HEK293 (cell line): ENCODE measurements at regions not wholly inside any gene's neighbourhood (a gene's known extent, or its start where the extent isn't known, plus 50 kb on each side); places are given as distances from the start of the nearest gene placed in this dataset.

ENCODE experiments used
- CTCF ChIA-PET: fragments of 350-600 bp; formaldehyde crosslinking; extraction: SDS; loops from one replicate; lab custom pipeline; 2021; ENCODE audit warnings: antibody characterized with exemption; lab: Yijun Ruan, JAX
- POLR2A ChIA-PET: fragments of 300-600 bp; formaldehyde crosslinking; extraction: SDS; loops from one replicate; lab custom pipeline; 2020; ENCODE audit warnings: antibody characterized with exemption, inconsistent platforms; lab: Yijun Ruan, JAX
- H3K27ac ChIP-seq: fragments of 200-500 bp; sonication (Bioruptor generic); 2 replicates; pipeline ENCODE4 v1.5.1; 2014; ENCODE audit warnings: low read depth, low read length, control low read depth, inconsistent platforms; ENCODE audit errors: extremely low read depth
- H3K36me3 ChIP-seq, 2 experiments: fragments of 200-500 bp in 1 of 2; sonication (Bioruptor generic) in 1 of 2; 1 replicate in 1 of 2; 2 replicates in 1 of 2; pipeline ENCODE4 v1.5.1; 2014 to 2017; ENCODE audit warnings: inconsistent platforms in 2 of 2, low read length in 2 of 2; ENCODE audit not compliant: control insufficient read depth in 2 of 2, insufficient read depth in 1 of 2
- H3K4me1 ChIP-seq: fragments of 200-500 bp; sonication (Bioruptor generic); 2 replicates; pipeline ENCODE4 v1.5.1; 2014; ENCODE audit warnings: mild to moderate bottlenecking, low read length, inconsistent platforms; ENCODE audit not compliant: control insufficient read depth, insufficient read depth
- H3K4me3 ChIP-seq: 2 replicates; pipeline ENCODE4 v1.5.1; 2011; ENCODE audit warnings: low read depth, mild to moderate bottlenecking, control low read depth, low read length, moderate library complexity
- H3K9me3 ChIP-seq: fragments of 200-500 bp; sonication (Bioruptor generic); 2 replicates; pipeline ENCODE4 v1.5.1; 2014; ENCODE audit warnings: low read depth, low read length, inconsistent platforms; ENCODE audit not compliant: control insufficient read depth, insufficient read depth
- HIC1 ChIP-seq: fragments of 450-650 bp; formaldehyde crosslinking; IDR thresholded peaks from 2 replicates; pipeline ENCODE4 v1.5.1; 2016; ENCODE audit warnings: missing biosample characterization, missing genetic modification characterization
- OSR2 ChIP-seq: fragments of 450-650 bp; formaldehyde crosslinking; IDR thresholded peaks from 2 replicates; pipeline ENCODE4 v1.5.1; 2016; ENCODE audit warnings: missing biosample characterization, missing genetic modification characterization
- ZNF10 ChIP-seq: fragments of 450-650 bp; formaldehyde crosslinking; IDR thresholded peaks from 2 replicates; pipeline ENCODE4 v1.5.1; 2017; ENCODE audit warnings: missing biosample characterization, missing genetic modification characterization
- ZNF112 ChIP-seq: fragments of 450-650 bp; formaldehyde crosslinking; IDR thresholded peaks from 2 replicates; pipeline ENCODE4 v1.5.0; 2017; ENCODE audit warnings: missing biosample characterization, missing genetic modification characterization
- ZNF132 ChIP-seq: fragments of 450-650 bp; formaldehyde crosslinking; IDR thresholded peaks from 2 replicates; pipeline ENCODE4 v1.5.1; 2017; ENCODE audit warnings: missing biosample characterization, missing genetic modification characterization, borderline replicate concordance
- ZNF133 ChIP-seq: fragments of 450-650 bp; formaldehyde crosslinking; IDR thresholded peaks from 2 replicates; pipeline ENCODE4 v1.5.1; 2016; ENCODE audit warnings: missing biosample characterization, missing genetic modification characterization
- ZNF140 ChIP-seq: fragments of 450-650 bp; formaldehyde crosslinking; IDR thresholded peaks from 2 replicates; pipeline ENCODE4 v1.5.1; 2016; ENCODE audit warnings: missing biosample characterization, missing genetic modification characterization
- ZNF2 ChIP-seq: fragments of 450-650 bp; formaldehyde crosslinking; IDR thresholded peaks from 2 replicates; pipeline ENCODE4 v1.5.1; 2016; ENCODE audit warnings: missing biosample characterization, missing genetic modification characterization
- ZNF223 ChIP-seq: fragments of 450-650 bp; formaldehyde crosslinking; IDR thresholded peaks from 2 replicates; pipeline ENCODE4 v1.5.1; 2016; ENCODE audit warnings: missing biosample characterization, missing genetic modification characterization
- ZNF335 ChIP-seq: fragments of 450-650 bp; formaldehyde crosslinking; conservative IDR thresholded peaks from 2 replicates; pipeline ENCODE4 v1.5.1; 2016; ENCODE audit warnings: missing biosample characterization, missing genetic modification characterization
- ZNF350 ChIP-seq: fragments of 450-650 bp; formaldehyde crosslinking; IDR thresholded peaks from 2 replicates; pipeline ENCODE4 v1.5.0; 2017; ENCODE audit warnings: missing biosample characterization, mild to moderate bottlenecking, missing genetic modification characterization
- ZNF501 ChIP-seq: fragments of 450-650 bp; formaldehyde crosslinking; IDR thresholded peaks from 2 replicates; pipeline ENCODE4 v1.5.1; 2016; ENCODE audit warnings: missing biosample characterization, missing genetic modification characterization
- ZNF530 ChIP-seq: fragments of 450-650 bp; formaldehyde crosslinking; IDR thresholded peaks from 2 replicates; pipeline ENCODE4 v1.5.1; 2016; ENCODE audit warnings: low read depth, missing biosample characterization, missing genetic modification characterization
- ZNF544 ChIP-seq: fragments of 450-650 bp; formaldehyde crosslinking; IDR thresholded peaks from 2 replicates; pipeline ENCODE4 v1.5.0; 2017; ENCODE audit warnings: missing biosample characterization, missing genetic modification characterization
- ZNF561 ChIP-seq: fragments of 450-650 bp; IDR thresholded peaks from 2 replicates; pipeline ENCODE4 v1.5.1; 2018; ENCODE audit warnings: missing biosample characterization, missing genetic modification characterization, borderline replicate concordance
- ZNF843 ChIP-seq: fragments of 450-650 bp; formaldehyde crosslinking; IDR thresholded peaks from 2 replicates; pipeline ENCODE4 v1.5.1; 2016; ENCODE audit warnings: missing biosample characterization, missing genetic modification characterization
- ZSCAN30 ChIP-seq: fragments of 450-650 bp; IDR thresholded peaks from 2 replicates; pipeline ENCODE4 v1.5.1; 2018; ENCODE audit warnings: missing biosample characterization, mild to moderate bottlenecking, missing genetic modification characterization, moderate library complexity
- TF ChIP-seq, protein P1 (sequence below): fragments of 450-650 bp; formaldehyde crosslinking; IDR thresholded peaks from 2 replicates; pipeline ENCODE4 v1.5.1; 2016; ENCODE audit warnings: missing biosample characterization, missing genetic modification characterization

GRCh38 chr12:91335699-91336098 lies 153.1 kb upstream of the DCN start:
- Histone ChIP-seq H3K36me3 (no peaks in the 10 kb centered on the region), H3K9me3 (no peaks in the 10 kb centered on the region), H3K27ac (no peak overlapping the region), H3K4me3 (no peak overlapping the region), H3K4me1 (no peaks in the 10 kb centered on the region)
- ChIA-PET CTCF (interaction anchor here (0.9 to 1.8 kb wide), 4 partner anchors 9 to 376 kb away, joined by 3 to 5 read pairs (median 4); no protein-coding TSS in a partner anchor), POLR2A (no interaction called here)
- no peak for TF ChIP-seq OSR2
- TF ChIP-seq ZNF112 (tag by site-specific recombination): no peak
- no peak for TF ChIP-seq ZNF843 (tag by site-specific recombination)

DNA sequence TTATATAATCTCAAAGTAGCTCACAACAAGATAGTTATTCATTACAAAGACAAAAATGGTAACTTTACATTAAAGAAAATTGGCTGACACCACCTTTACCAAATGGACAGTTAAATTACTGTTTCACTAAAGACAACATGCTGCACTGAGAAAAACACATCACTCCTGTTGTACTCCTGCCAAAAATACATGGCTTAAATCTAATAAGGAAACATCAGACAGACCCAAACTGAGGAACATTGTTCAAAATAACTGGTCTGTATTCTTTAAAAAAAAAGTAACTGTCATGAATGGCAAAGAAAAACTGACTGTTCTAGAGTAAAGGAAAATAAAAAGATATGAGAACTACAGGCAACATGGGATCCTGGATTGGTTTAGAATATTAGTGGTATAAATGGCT lies 151.3 kb upstream of the DCN start:
- TF ChIP-seq HIC1 (no peak), ZNF335 (tag by site-specific recombination) (no peak), ZNF223 (tag by site-specific recombination) (no peak)
- ChIA-PET CTCF (interaction anchor here (1.8 kb wide), 1 partner anchor 22 kb away, joined by 5 read pairs; no protein-coding TSS in a partner anchor), POLR2A (no interaction called here)
- H3K9me3 ChIP-seq: no peaks in the 10 kb centered on the region
- H3K36me3 ChIP-seq: no peaks in the 10 kb centered on the region
- H3K27ac ChIP-seq: no peak overlapping the region
- no peaks in the 10 kb centered on the region for H3K4me1 ChIP-seq
- H3K4me3 ChIP-seq: no peak overlapping the region

- ChIA-PET POLR2A (no interaction called here), CTCF (interaction anchor here (0.7 to 1.0 kb wide), 2 partner anchors 295 to 374 kb away, joined by 4 to 5 read pairs; no protein-coding TSS in a partner anchor)
- TF ChIP-seq ZNF10: no peak
These were observed 149.7 kb upstream of the DCN start for GRCh38 chr12:91332302-91332701.

DNA sequence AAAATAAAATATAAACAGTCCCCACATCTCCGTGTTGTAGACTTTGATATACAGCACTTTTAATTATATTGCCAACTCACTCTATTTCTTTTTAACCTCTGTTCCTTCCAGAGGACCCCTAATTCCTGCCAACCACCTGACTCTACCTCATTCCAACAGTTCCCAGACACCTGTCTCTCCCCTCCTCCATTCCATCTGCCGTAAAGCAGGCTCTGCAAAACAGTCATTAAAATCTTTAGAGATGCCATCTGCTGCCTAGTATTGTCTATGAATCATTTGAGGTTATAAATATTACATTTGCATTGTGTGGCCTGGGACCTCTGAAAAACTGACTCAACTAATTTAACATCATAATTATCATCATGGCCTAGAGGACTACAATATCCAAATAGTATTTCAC lies 148.8 kb upstream of the DCN start:
- ChIA-PET POLR2A (no interaction called here), CTCF (interaction anchor here (0.6 to 1.2 kb wide), 5 partner anchors 145 to 913 kb away, joined by 3 to 13 read pairs (median 3); no protein-coding TSS in a partner anchor)
- Histone ChIP-seq H3K36me3 (no peaks in the 10 kb centered on the region), H3K4me1 (no peaks in the 10 kb centered on the region), H3K27ac (no peak overlapping the region), H3K9me3 (no peaks in the 10 kb centered on the region), H3K4me3 (no peak overlapping the region)
- TF ChIP-seq ZNF133: no peak
- no peak for TF ChIP-seq ZNF530 (tag by site-specific recombination)
- no peak for TF ChIP-seq ZNF350 (tag by site-specific recombination)
- TF ChIP-seq ZNF132 (tag by site-specific recombination): no peak
- TF ChIP-seq, protein P1, sequence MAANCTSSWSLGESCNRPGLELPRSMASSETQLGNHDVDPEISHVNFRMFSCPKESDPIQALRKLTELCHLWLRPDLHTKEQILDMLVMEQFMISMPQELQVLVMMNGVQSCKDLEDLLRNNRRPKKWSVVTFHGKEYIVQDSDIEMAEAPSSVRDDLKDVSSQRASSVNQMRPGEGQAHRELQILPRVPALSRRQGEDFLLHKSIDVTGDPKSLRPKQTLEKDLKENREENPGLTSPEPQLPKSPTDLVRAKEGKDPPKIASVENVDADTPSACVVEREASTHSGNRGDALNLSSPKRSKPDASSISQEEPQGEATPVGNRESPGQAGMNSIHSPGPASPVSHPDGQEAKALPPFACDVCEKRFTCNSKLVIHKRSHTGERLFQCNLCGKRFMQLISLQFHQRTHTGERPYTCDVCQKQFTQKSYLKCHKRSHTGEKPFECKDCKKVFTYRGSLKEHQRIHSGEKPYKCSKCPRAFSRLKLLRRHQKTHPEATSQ (tag by site-specific recombination): no peak
- TF ChIP-seq ZNF140 (tag by site-specific recombination): no peak
- no peak for TF ChIP-seq ZNF544 (tag by site-specific recombination)
- no peak for TF ChIP-seq ZNF561
- no peak for TF ChIP-seq ZNF501 (tag by site-specific recombination)
- no peak for TF ChIP-seq ZSCAN30
- no peak for TF ChIP-seq ZNF2 (tag by site-specific recombination)

More at GRCh38 chr12:91332302-91332701, 149.7 kb upstream of the DCN start:
- H3K9me3 ChIP-seq: no peaks in the 10 kb centered on the region
- no peak overlapping the region for H3K27ac ChIP-seq
- H3K36me3 ChIP-seq: no peaks in the 10 kb centered on the region
- H3K4me3 ChIP-seq: no peak overlapping the region
- no peaks in the 10 kb centered on the region for H3K4me1 ChIP-seq
